OCI-LY7 (cell line): ENCODE measurements at regions not wholly inside any gene's neighbourhood (a gene's known extent, or its start where the extent isn't known, plus 50 kb on each side); places are given as distances from the start of the nearest gene placed in this dataset.

Experiments used
- BruUV-seq: library from RNA; stranded (reverse); fragments of 400-500 nt; replicated peaks from 2 replicates; lab custom pipeline; 2021; lab: Mats Ljungman, UMichigan
- CTCF ChIA-PET: fragments of 300-600 bp; sonication (Branson Sonifier 250); formaldehyde crosslinking; loops from one replicate; lab custom pipeline; 2022; ENCODE audit warnings: antibody characterized with exemption; ENCODE audit not compliant: unreplicated experiment; lab: Charles Lee
- POLR2A ChIA-PET: fragments of 300-600 bp; sonication (Branson Sonifier 250); formaldehyde crosslinking; loops from one replicate; lab custom pipeline; 2022; ENCODE audit warnings: antibody characterized with exemption; lab: Charles Lee
- DNase-seq: peaks from one replicate; pipeline ENCODE4 v3.0.0-alpha.2; 2015; ENCODE audit warnings: low spot score
- H2AFZ ChIP-seq: fragments of 200-600 bp; sonication (generic), shearing (Covaris generic); 2 replicates; pipeline ENCODE4 v1.6.1; 2014; ENCODE audit warnings: mild to moderate bottlenecking, antibody characterized with exemption, low read length, moderate library complexity
- H3K27ac ChIP-seq: fragments of 200-600 bp; sonication (generic); 2 replicates; pipeline ENCODE4 v1.5.1; 2014; ENCODE audit warnings: mixed run types, low read depth, mild to moderate bottlenecking, moderate library complexity, low read length, inconsistent platforms; ENCODE audit not compliant: poor library complexity, severe bottlenecking
- H3K36me3 ChIP-seq: fragments of 200-600 bp; sonication (generic); 2 replicates; pipeline ENCODE4 v1.6.1; 2014; ENCODE audit warnings: mild to moderate bottlenecking, antibody characterized with exemption, low read length, moderate library complexity, mixed read lengths; ENCODE audit not compliant: insufficient read depth
- H3K4me1 ChIP-seq: fragments of 200-600 bp; sonication (generic); 2 replicates; pipeline ENCODE4 v1.5.1; 2014; ENCODE audit warnings: mild to moderate bottlenecking, low read length; ENCODE audit not compliant: insufficient read depth, poor library complexity, severe bottlenecking
- H3K4me2 ChIP-seq: fragments of 200-600 bp; sonication (generic); 2 replicates; pipeline ENCODE4 v1.6.1; 2014; ENCODE audit warnings: mild to moderate bottlenecking, low read length
- H3K4me3 ChIP-seq: fragments of 200-600 bp; sonication (generic); 2 replicates; pipeline ENCODE4 v1.5.1; 2014; ENCODE audit warnings: mild to moderate bottlenecking, low read depth, low read length; ENCODE audit not compliant: poor library complexity, severe bottlenecking
- H3K79me2 ChIP-seq: fragments of 200-600 bp; sonication (generic); 2 replicates; pipeline ENCODE4 v1.6.1; 2016; ENCODE audit warnings: low read depth, mild to moderate bottlenecking, low read length, moderate library complexity, mixed read lengths; ENCODE audit not compliant: insufficient read depth
- H3K9me2 ChIP-seq: fragments of 200-600 bp; sonication (generic); 2 replicates; pipeline ENCODE4 v1.6.1; 2016; ENCODE audit warnings: mild to moderate bottlenecking, low read length, mixed read lengths; ENCODE audit not compliant: insufficient read depth
- H3K9me3 ChIP-seq: fragments of 200-600 bp; sonication (generic); 2 replicates; pipeline ENCODE4 v1.6.1; 2014; ENCODE audit warnings: mild to moderate bottlenecking, mixed run types, low read length, mixed read lengths
- H4K20me1 ChIP-seq: fragments of 200-600 bp; sonication (generic); 2 replicates; pipeline ENCODE4 v1.6.1; 2014; ENCODE audit warnings: mild to moderate bottlenecking, antibody characterized with exemption, low read length, moderate library complexity, mixed read lengths; ENCODE audit not compliant: insufficient read depth
- CTCF ChIP-seq: fragments of 200-600 bp; sonication (generic); conservative IDR thresholded peaks from 2 replicates; pipeline ENCODE4 v1.5.1; 2014; ENCODE audit warnings: mild to moderate bottlenecking, antibody characterized with exemption, low read length, moderate library complexity, mixed read lengths
- EZH2phosphoT487 ChIP-seq: fragments of 200-600 bp; sonication (generic); IDR thresholded peaks from 2 replicates; pipeline ENCODE4 v1.6.1; 2018; ENCODE audit warnings: low read depth, borderline replicate concordance, mild to moderate bottlenecking, mixed run types, antibody characterized with exemption, low read length, moderate library complexity, mixed read lengths
- intact Hi-C: fragments of 100-400 bp; cut with micrococcal nuclease; formaldehyde crosslinking; loops from one replicate; pipeline ENCODE4 v1.10.0; 2022; ENCODE audit not compliant: unreplicated experiment

DNA sequence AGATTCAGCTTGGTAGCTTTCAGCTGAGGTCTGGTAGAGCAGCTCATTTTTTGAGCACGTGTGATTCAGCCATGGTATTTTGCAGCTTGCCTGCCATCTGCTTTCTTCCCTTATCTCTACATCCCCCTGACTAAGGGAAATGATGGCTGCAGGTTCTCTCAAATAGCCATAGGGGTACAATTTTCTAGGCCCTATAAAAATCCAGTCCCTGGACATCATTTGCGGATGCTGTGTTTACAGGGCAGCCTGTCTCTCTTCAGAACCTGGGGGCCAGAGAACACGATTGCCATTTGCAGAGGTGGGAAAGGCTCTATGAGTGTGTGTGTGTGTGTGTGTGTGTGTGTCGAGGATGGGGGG is 442.7 kb upstream of the MEIS1 start:
- intact Hi-C loops = no loop called here
- POLR2A ChIA-PET = no interaction called here

DNA sequence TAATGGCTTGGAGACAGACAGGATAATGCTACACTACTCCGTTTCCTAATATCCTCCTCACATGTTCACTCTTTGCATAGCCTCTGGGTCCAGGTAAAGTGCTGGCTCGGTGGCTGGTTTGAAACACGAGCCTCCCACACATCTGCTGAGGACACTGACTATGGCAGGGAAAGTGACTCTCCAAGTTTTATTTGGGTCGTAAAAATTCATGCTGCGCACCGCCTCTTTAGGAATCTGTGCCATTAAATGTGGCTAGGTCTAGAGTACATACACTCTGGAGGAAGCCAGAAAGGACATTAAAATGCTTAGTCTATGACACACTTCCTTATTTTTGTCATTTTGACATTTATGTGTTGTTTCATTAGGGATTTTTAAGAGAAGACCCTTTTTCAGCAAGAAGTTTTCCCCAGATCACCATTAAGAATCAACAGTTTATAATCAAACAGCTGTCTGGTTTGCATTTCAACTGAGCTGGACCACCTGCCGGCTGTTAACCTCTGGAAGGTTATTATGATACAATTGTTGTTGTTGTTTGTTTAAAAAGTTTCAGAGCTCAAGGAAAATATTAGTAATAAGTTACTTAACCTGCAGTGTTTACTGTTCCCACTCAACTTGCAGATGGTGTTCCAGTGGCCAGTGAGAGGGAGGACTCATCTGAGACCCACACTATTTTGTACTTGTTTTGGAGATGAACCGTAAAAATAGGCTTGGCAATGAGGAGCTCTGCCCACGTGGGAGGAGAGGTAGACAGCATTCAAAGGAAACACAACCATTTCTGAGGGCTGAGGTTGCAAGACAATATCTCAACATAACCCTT is 443.3 kb upstream of the MEIS1 start:
- ChIA-PET CTCF (no interaction called here), POLR2A (no interaction called here)
- no peak for DNase-seq

More for the DNA sequence above, 442.7 kb upstream of the MEIS1 start:
- no peak overlapping the region for H3K4me2 ChIP-seq
- no peaks in the 10 kb centered on the region for H3K9me3 ChIP-seq
- H2AFZ ChIP-seq = no peak overlapping the region
- H3K27ac ChIP-seq = no peak overlapping the region
- no peaks in the 10 kb centered on the region for H3K36me3 ChIP-seq
- H3K9me2 ChIP-seq = no peaks in the 10 kb centered on the region
- DNase-seq = no peak
- H4K20me1 ChIP-seq = no peaks in the 10 kb centered on the region
- no peak overlapping the region for H3K4me3 ChIP-seq
- TF ChIP-seq CTCF (no peak), EZH2phosphoT487 (no peak)
- H3K79me2 ChIP-seq = no peaks in the 10 kb centered on the region
- H3K4me1 ChIP-seq = no peaks in the 10 kb centered on the region
- CTCF ChIA-PET = no interaction called here
- no TSS peak for BruUV-seq

More for the DNA sequence above, 443.3 kb upstream of the MEIS1 start:
- Histone ChIP-seq H3K27ac (no peak overlapping the region), H3K79me2 (no peaks in the 10 kb centered on the region), H2AFZ (no peak overlapping the region), H3K4me2 (no peak overlapping the region), H3K4me1 (no peaks in the 10 kb centered on the region), H4K20me1 (no peaks in the 10 kb centered on the region), H3K36me3 (no peaks in the 10 kb centered on the region), H3K4me3 (no peak overlapping the region), H3K9me2 (no peaks in the 10 kb centered on the region), H3K9me3 (no peaks in the 10 kb centered on the region)
- BruUV-seq = no TSS peak
- TF ChIP-seq CTCF (no peak), EZH2phosphoT487 (no peak)
- intact Hi-C loops = no loop called here
